H1 (cell line): ENCODE measurements at regions not wholly inside any gene's neighbourhood (a gene's known extent, or its start where the extent isn't known, plus 50 kb on each side); places are given as distances from the start of the nearest gene placed in this dataset.

Experiments
- CTCF ChIA-PET: fragments of 300-600 bp; sonication (Branson Sonifier 250); formaldehyde crosslinking; loops from one replicate; lab custom pipeline; 2021; ENCODE audit not compliant: partially characterized antibody; lab: Charles Lee
- POLR2A ChIA-PET: fragments of 300-600 bp; sonication (Branson Sonifier 250); formaldehyde crosslinking; loops from one replicate; lab custom pipeline; 2021; ENCODE audit warnings: inconsistent platforms; ENCODE audit not compliant: partially characterized antibody; lab: Charles Lee
- DNase-seq, 2 experiments: peaks; one replicate each; pipeline versions ENCODE4 v3.0.0 to v3.0.0-alpha.2; 2010 to 2022; ENCODE audit warnings: low spot score in 2 of 2, low read depth in 1 of 2, mixed read lengths in 1 of 2
- FAIRE-seq: peaks from 2 replicates; lab custom pipeline; 2011; peaks lifted over from hg19 to GRCh38; lab: Jason Lieb, UNC
- H2AFZ ChIP-seq: 2 replicates; pipeline ENCODE4 v1.8.1; 2012; ENCODE audit warnings: low read length, inconsistent platforms
- H2AK5ac ChIP-seq: 2 replicates; pipeline ENCODE4 v1.6.1; 2013; ENCODE audit warnings: low read depth, low read length
- H2BK120ac ChIP-seq: replicated peaks from 2 replicates; pipeline ENCODE3; 2013; ENCODE audit warnings: low read depth, low read length, inconsistent platforms
- H2BK12ac ChIP-seq: 2 replicates; pipeline ENCODE4 v1.6.1; 2013; ENCODE audit warnings: low read depth, low read length
- H2BK15ac ChIP-seq: 2 replicates; pipeline ENCODE4 v1.6.1; 2013; ENCODE audit warnings: low read length
- H2BK20ac ChIP-seq: 2 replicates; pipeline ENCODE4 v1.6.1; 2013; ENCODE audit warnings: low read length
- H2BK5ac ChIP-seq: 2 replicates; pipeline ENCODE4 v1.6.1; 2013; ENCODE audit warnings: low read depth, low read length
- H3K14ac ChIP-seq: 2 replicates; pipeline ENCODE4 v1.6.1; 2013; ENCODE audit warnings: inconsistent platforms; ENCODE audit not compliant: insufficient read length
- H3K18ac ChIP-seq: 2 replicates; pipeline ENCODE4 v1.6.1; 2013; ENCODE audit warnings: low read length; ENCODE audit errors: extremely low read depth
- H3K23ac ChIP-seq: 2 replicates; pipeline ENCODE4 v1.6.1; 2013; ENCODE audit warnings: inconsistent platforms; ENCODE audit not compliant: insufficient read length
- H3K23me2 ChIP-seq: 2 replicates; pipeline ENCODE4 v1.6.1; 2013; ENCODE audit warnings: low read depth, low read length
- H3K27ac ChIP-seq: 2 replicates; pipeline ENCODE4 v1.6.1; 2011; ENCODE audit warnings: low read depth, low read length, inconsistent platforms
- H3K27me3 ChIP-seq, 4 experiments: replicated peaks in 1 of 4; 1 replicate in 1 of 4; 2 replicates in 3 of 4; pipeline versions ENCODE4 v1.6.1 to v1.8.1; 2011 to 2013; ENCODE audit warnings: low read length in 3 of 4, mild to moderate bottlenecking in 3 of 4, inconsistent platforms in 2 of 4, mixed read lengths in 2 of 4, moderate library complexity in 1 of 4; ENCODE audit not compliant: control insufficient read depth in 3 of 4, insufficient read depth in 3 of 4; ENCODE audit errors: extremely low read depth in 1 of 4
- H3K36me3 ChIP-seq, 4 experiments: 2 replicates each; pipeline versions ENCODE4 v1.6.1 to v1.8.1; 2011 to 2013; ENCODE audit warnings: mild to moderate bottlenecking in 4 of 4, low read length in 3 of 4, moderate library complexity in 2 of 4, control low read depth in 1 of 4, inconsistent platforms in 1 of 4; ENCODE audit not compliant: insufficient read depth in 4 of 4, control insufficient read depth in 2 of 4
- H3K4ac ChIP-seq: replicated peaks from 2 replicates; pipeline ENCODE3; 2013; ENCODE audit warnings: low read length, low read depth, mixed read lengths, inconsistent platforms; ENCODE audit not compliant: insufficient read length
- H3K4me1 ChIP-seq, 4 experiments: replicated peaks in 1 of 4; 1 replicate in 1 of 4; 2 replicates in 3 of 4; pipeline versions ENCODE4 v1.6.1 to v1.8.1; 2011 to 2013; ENCODE audit warnings: low read length in 3 of 4, inconsistent platforms in 2 of 4, mixed read lengths in 1 of 4; ENCODE audit not compliant: insufficient read depth in 4 of 4, control insufficient read depth in 3 of 4
- H3K4me2 ChIP-seq, 2 experiments: 2 replicates each; pipeline versions ENCODE4 v1.6.1 to v1.8.1; 2011 to 2013; ENCODE audit warnings: low read depth in 2 of 2, low read length in 2 of 2, control low read depth in 1 of 2, inconsistent platforms in 1 of 2, mild to moderate bottlenecking in 1 of 2; ENCODE audit not compliant: insufficient read depth in 1 of 2
- H3K4me3 ChIP-seq, 4 experiments: fragments of 200-600, 300-600 bp in 1 of 4; sonication (generic), shearing (Covaris generic), sonication (Bioruptor Twin) in 1 of 4; 2 replicates each; pipeline versions ENCODE4 v1.5.1 to v1.8.1; 2011 to 2016; ENCODE audit warnings: low read length in 4 of 4, low read depth in 3 of 4, control low read depth in 2 of 4, inconsistent platforms in 2 of 4, mild to moderate bottlenecking in 2 of 4, mixed read lengths in 1 of 4, moderate library complexity in 1 of 4; ENCODE audit not compliant: insufficient read depth in 2 of 4; ENCODE audit errors: extremely low read depth in 1 of 4
- H3K56ac ChIP-seq: replicated peaks from 2 replicates; pipeline ENCODE3; 2013; ENCODE audit warnings: low read depth, mild to moderate bottlenecking, mixed read lengths, low read length, inconsistent platforms; ENCODE audit not compliant: insufficient read length
- H3K79me1 ChIP-seq: 2 replicates; pipeline ENCODE4 v1.6.1; 2013; ENCODE audit warnings: low read depth, low read length, control low read depth
- H3K79me2 ChIP-seq, 2 experiments: 2 replicates each; pipeline versions ENCODE4 v1.6.1 to v1.8.1; 2012 to 2013; ENCODE audit warnings: low read length in 2 of 2, mild to moderate bottlenecking in 2 of 2, inconsistent platforms in 1 of 2; ENCODE audit not compliant: insufficient read depth in 2 of 2, control insufficient read depth in 1 of 2
- H3K9ac ChIP-seq, 4 experiments: replicated peaks in 1 of 4; 1 replicate in 1 of 4; 2 replicates in 3 of 4; pipeline versions ENCODE4 v1.6.1 to v1.8.1; 2011 to 2013; ENCODE audit warnings: low read depth in 3 of 4, low read length in 3 of 4, control low read depth in 2 of 4, mild to moderate bottlenecking in 2 of 4, moderate library complexity in 2 of 4, inconsistent platforms in 1 of 4; ENCODE audit errors: extremely low read depth in 1 of 4
- H3K9me3 ChIP-seq, 2 experiments: 2 replicates each; pipeline versions ENCODE4 v1.6.1 to v1.8.1; 2012 to 2013; ENCODE audit warnings: mild to moderate bottlenecking in 2 of 2, moderate library complexity in 2 of 2, control low read depth in 1 of 2, inconsistent platforms in 1 of 2, low read depth in 1 of 2, low read length in 1 of 2, mixed read lengths in 1 of 2; ENCODE audit not compliant: insufficient read depth in 2 of 2
- H4K20me1 ChIP-seq, 2 experiments: replicated peaks in 1 of 2; 2 replicates each; pipeline versions ENCODE3 to v1.8.1; 2011 to 2013; ENCODE audit warnings: inconsistent platforms in 2 of 2, low read length in 2 of 2, mild to moderate bottlenecking in 1 of 2; ENCODE audit not compliant: insufficient read depth in 2 of 2, control insufficient read depth in 1 of 2
- H4K5ac ChIP-seq: 2 replicates; pipeline ENCODE4 v1.6.1; 2013; ENCODE audit warnings: low read length, low read depth, mixed read lengths, inconsistent platforms; ENCODE audit not compliant: insufficient read length
- H4K8ac ChIP-seq: 2 replicates; pipeline ENCODE4 v1.8.0; 2013; ENCODE audit warnings: mild to moderate bottlenecking, moderate library complexity, low read length, inconsistent platforms; ENCODE audit not compliant: insufficient read depth; ENCODE audit errors: extremely low read depth
- H4K91ac ChIP-seq: replicated peaks from 2 replicates; pipeline ENCODE3; 2013; ENCODE audit warnings: low read length, mixed read lengths, inconsistent platforms; ENCODE audit not compliant: insufficient read length
- CBX8 ChIP-seq: fragments of 300-800, 300-1000 bp; sonication (generic); IDR thresholded peaks from 2 replicates; pipeline ENCODE4 v1.7.1; 2016; ENCODE audit warnings: low read depth, low read length, borderline replicate concordance
- NANOG ChIP-seq: IDR thresholded peaks from 2 replicates; pipeline ENCODE4 v1.6.1; 2011; ENCODE audit warnings: low read length, low read depth, mild to moderate bottlenecking, inconsistent platforms; ENCODE audit not compliant: insufficient read depth, poor library complexity, severe bottlenecking
- PHF8 ChIP-seq: fragments of 200-600 bp; sonication (generic); conservative IDR thresholded peaks from 2 replicates; pipeline ENCODE4 v1.7.1; 2012; ENCODE audit warnings: low read depth, mild to moderate bottlenecking, inconsistent platforms, low read length, moderate library complexity

GRCh38 chr1:195458365-195458764 is 1149.9 kb downstream of the KCNT2 start:
- Histone ChIP-seq H3K27ac (no peak overlapping the region), H3K4ac (no peak overlapping the region), H3K23ac (no peak overlapping the region), H3K79me2 (no peaks in the 10 kb centered on the region), H3K9me3 (no peaks in the 10 kb centered on the region), H3K79me1 (no peaks in the 10 kb centered on the region), H3K9ac (no peak overlapping the region), H3K23me2 (no peaks in the 10 kb centered on the region), H2BK15ac (no peak overlapping the region), H3K4me2 (no peak overlapping the region), H2BK5ac (no peak overlapping the region), H2BK120ac (no peak overlapping the region), H3K4me1 (no peaks in the 10 kb centered on the region), H2BK20ac (no peak overlapping the region), H4K91ac (no peak overlapping the region), H2AK5ac (no peak overlapping the region), H3K36me3 (no peaks in the 10 kb centered on the region), H4K8ac (no peak overlapping the region), H3K4me3 (no peak overlapping the region), H3K18ac (no peak overlapping the region), H2AFZ (no peak overlapping the region), H4K5ac (no peak overlapping the region), H3K56ac (no peak overlapping the region), H3K14ac (no peak overlapping the region), H4K20me1 (no peaks in the 10 kb centered on the region), H2BK12ac (no peak overlapping the region), H3K27me3 (no peaks in the 10 kb centered on the region)
- no peak for DNase-seq
- FAIRE-seq = no peak
- CTCF ChIA-PET = interaction anchor here (0.9 kb wide), 1 partner anchor 13 kb away, joined by 3 read pairs; no protein-coding TSS in a partner anchor
- TF ChIP-seq NANOG = no peak
- TF ChIP-seq PHF8 = no peak
- TF ChIP-seq CBX8 = no peak
- POLR2A ChIA-PET = no interaction called here
